ENCODE measurements at regions not wholly inside any gene's neighbourhood (a gene's known extent, or its start where the extent isn't known, plus 50 kb on each side); places are given as distances from the start of the nearest gene placed in this dataset.

DNA sequence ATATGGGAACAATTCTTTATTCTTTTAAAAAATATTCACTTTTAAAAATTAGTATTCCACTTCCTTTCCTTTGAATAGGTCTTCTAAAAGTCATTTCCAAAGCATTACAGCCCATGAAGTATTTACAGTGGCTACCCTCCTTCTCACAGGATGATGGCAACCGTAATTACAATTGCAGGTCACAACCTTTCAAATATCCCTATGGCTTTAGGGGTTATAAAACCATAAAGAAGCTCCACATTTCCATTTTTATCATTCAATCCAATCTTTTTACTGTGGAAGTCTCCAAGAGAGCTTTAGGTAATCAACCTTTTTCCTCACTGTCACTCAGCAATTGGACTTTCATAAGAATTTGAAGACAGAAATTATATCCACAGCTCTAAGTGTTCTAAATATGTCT, 488.9 kb upstream of the CA10 start (continued):
- TF ChIP-seq SMC3 (IDR thresholded peaks at IDR 0.05), result no peak
- TF ChIP-seq, protein P1, sequence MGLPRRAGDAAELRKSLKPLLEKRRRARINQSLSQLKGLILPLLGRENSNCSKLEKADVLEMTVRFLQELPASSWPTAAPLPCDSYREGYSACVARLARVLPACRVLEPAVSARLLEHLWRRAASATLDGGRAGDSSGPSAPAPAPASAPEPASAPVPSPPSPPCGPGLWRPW (IDR thresholded peaks at IDR 0.05), result no peak
- no peak for TF ChIP-seq HOXB13 (CRISPR knock-in tag; IDR thresholded peaks at IDR 0.05; ENCODE audit: low read depth)
- TF ChIP-seq, protein P2, sequence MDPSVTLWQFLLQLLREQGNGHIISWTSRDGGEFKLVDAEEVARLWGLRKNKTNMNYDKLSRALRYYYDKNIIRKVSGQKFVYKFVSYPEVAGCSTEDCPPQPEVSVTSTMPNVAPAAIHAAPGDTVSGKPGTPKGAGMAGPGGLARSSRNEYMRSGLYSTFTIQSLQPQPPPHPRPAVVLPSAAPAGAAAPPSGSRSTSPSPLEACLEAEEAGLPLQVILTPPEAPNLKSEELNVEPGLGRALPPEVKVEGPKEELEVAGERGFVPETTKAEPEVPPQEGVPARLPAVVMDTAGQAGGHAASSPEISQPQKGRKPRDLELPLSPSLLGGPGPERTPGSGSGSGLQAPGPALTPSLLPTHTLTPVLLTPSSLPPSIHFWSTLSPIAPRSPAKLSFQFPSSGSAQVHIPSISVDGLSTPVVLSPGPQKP (IDR thresholded peaks at IDR 0.05; ENCODE audit: low read depth, low read length), result no peak
- no peak for TF ChIP-seq CEBPB (IDR thresholded peaks at IDR 0.05)
- TF ChIP-seq PHF8 (IDR thresholded peaks at IDR 0.05; ENCODE audit: borderline replicate concordance, low read depth), result no peak
- TF ChIP-seq HOXB5 (CRISPR knock-in tag; IDR thresholded peaks at IDR 0.05), result no peak

DNA sequence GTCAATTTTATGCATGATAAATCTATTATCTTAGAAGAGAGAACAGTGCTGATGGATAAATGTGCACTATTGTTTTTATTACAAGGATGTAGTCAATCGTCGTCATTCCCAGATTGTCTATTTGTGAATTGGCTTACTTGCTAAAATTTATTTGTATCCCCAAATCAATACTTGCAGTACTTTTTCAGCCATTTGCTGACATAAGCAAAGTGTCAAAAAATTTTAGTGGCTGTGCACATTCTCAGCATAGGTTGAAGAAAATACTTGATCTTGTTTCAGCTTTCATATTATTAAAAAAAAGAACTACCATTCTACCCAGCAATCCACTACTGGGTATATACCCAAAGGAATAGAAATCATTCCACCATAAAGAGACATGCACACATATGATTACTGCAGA, 477.9 kb upstream of the CA10 start:
- peaks cover 3% of the 10 kb centered on the region; the same call in 1 of the 3 replicates for H3K9me3 ChIP-seq
- no peak overlapping the region for H3K4me2 ChIP-seq
- no peaks in the 10 kb centered on the region for H3K4me1 ChIP-seq
- no peak for TF ChIP-seq FOXS1 (CRISPR knock-in tag; IDR thresholded peaks at IDR 0.05)
- TF ChIP-seq, protein P3, sequence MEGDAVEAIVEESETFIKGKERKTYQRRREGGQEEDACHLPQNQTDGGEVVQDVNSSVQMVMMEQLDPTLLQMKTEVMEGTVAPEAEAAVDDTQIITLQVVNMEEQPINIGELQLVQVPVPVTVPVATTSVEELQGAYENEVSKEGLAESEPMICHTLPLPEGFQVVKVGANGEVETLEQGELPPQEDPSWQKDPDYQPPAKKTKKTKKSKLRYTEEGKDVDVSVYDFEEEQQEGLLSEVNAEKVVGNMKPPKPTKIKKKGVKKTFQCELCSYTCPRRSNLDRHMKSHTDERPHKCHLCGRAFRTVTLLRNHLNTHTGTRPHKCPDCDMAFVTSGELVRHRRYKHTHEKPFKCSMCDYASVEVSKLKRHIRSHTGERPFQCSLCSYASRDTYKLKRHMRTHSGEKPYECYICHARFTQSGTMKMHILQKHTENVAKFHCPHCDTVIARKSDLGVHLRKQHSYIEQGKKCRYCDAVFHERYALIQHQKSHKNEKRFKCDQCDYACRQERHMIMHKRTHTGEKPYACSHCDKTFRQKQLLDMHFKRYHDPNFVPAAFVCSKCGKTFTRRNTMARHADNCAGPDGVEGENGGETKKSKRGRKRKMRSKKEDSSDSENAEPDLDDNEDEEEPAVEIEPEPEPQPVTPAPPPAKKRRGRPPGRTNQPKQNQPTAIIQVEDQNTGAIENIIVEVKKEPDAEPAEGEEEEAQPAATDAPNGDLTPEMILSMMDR (IDR thresholded peaks at IDR 0.05), result no peak
- TF ChIP-seq MAFK (IDR thresholded peaks at IDR 0.05; ENCODE audit: partially characterized antibody), result peak; percentile 54
- ATAC-seq, result no peak
- no peak for DNase-seq (ENCODE audit: low read depth in 1 of 2, low spot score in 1 of 2)
- CTCF ChIA-PET, result no interaction called here
- POLR2A ChIA-PET, result no interaction called here
- 0% methylated on average over 2 of the region's 2 CpGs for WGBS (ENCODE audit: missing lambda C conversion rate)
- no peak for FAIRE-seq
- H3K27ac ChIP-seq, result no peak overlapping the region
- no peak overlapping the region for H3K4me3 ChIP-seq

DNA sequence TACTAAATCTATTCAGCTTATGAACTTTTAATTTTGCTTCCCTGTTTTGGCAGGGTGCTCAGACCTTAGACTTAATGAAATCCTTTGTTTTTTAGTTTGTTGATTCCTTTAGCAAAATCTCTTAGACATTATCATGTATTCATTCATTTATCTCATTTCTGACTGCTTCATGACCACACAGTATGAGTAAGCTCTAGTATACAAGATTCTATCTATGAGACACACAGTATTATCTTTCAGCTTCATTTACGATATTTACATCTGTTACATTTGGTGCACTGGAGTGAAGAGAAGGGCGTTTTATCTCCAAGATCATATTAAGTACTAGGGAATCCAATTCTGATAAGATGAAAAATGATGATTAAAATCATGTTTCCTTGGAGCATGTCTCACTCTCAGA, 448.1 kb upstream of the CA10 start:
- WGBS (ENCODE audit: missing lambda C conversion rate), result 24% methylated on average over 2 of the region's 2 CpGs
- ATAC-seq, result no peak

More for the DNA sequence above, 448.1 kb upstream of the CA10 start:
- H3K4me1 ChIP-seq, result no peaks in the 10 kb centered on the region
- H3K4me3 ChIP-seq, result no peak overlapping the region
- no peaks in the 10 kb centered on the region; the same call in 2 of the 3 replicates for H3K9me3 ChIP-seq
- ChIA-PET POLR2A (no interaction called here), CTCF (no interaction called here)
- H3K4me2 ChIP-seq, result no peak overlapping the region
- no peak for DNase-seq (ENCODE audit: low read depth in 1 of 2, low spot score in 1 of 2)
- no peak overlapping the region for H3K27ac ChIP-seq
- FAIRE-seq, result peak; percentile 43
- TF ChIP-seq TFCP2L1 (CRISPR knock-in tag; IDR thresholded peaks at IDR 0.05) (no peak), NR3C1 (IDR thresholded peaks at IDR 0.05) (no peak), CBX8 (IDR thresholded peaks at IDR 0.05) (no peak), MAZ (IDR thresholded peaks at IDR 0.05; ENCODE audit: borderline replicate concordance, low read depth, low read length) (no peak), POLR2A (IDR thresholded peaks at IDR 0.05; ENCODE audit: low read length) (no peak), CEBPB (IDR thresholded peaks at IDR 0.05) (no peak), BHLHE40 (IDR thresholded peaks at IDR 0.05; ENCODE audit: low read depth, low read length) (no peak), ESRRA (IDR thresholded peaks at IDR 0.05; ENCODE audit: borderline replicate concordance, low read length) (no peak), HOXA7 (CRISPR knock-in tag; IDR thresholded peaks at IDR 0.05) (no peak), ZC3H11A (IDR thresholded peaks at IDR 0.05) (no peak)
- TF ChIP-seq, protein P4, sequence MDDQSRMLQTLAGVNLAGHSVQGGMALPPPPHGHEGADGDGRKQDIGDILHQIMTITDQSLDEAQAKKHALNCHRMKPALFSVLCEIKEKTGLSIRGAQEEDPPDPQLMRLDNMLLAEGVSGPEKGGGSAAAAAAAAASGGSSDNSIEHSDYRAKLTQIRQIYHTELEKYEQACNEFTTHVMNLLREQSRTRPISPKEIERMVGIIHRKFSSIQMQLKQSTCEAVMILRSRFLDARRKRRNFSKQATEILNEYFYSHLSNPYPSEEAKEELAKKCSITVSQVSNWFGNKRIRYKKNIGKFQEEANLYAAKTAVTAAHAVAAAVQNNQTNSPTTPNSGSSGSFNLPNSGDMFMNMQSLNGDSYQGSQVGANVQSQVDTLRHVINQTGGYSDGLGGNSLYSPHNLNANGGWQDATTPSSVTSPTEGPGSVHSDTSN (IDR thresholded peaks at IDR 0.05), result no peak
- TF ChIP-seq, protein P2 (IDR thresholded peaks at IDR 0.05; ENCODE audit: low read depth, low read length), result no peak
- TF ChIP-seq, protein P5, sequence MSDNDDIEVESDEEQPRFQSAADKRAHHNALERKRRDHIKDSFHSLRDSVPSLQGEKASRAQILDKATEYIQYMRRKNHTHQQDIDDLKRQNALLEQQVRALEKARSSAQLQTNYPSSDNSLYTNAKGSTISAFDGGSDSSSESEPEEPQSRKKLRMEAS (IDR thresholded peaks at IDR 0.05), result no peak
- TF ChIP-seq, protein P1 (IDR thresholded peaks at IDR 0.05), result no peak

Measured in A549 (cell line).